Stimulated activated CD8-positive, alpha-beta memory T cell treated with anti-CD3 and anti-CD28 coated beads, Interleukin-12 subunit alpha, Interleukin-12 subunit beta, amount 100 ng/mL, for 4 hours (primary cell): ENCODE measurements at regions not wholly inside any gene's neighbourhood (a gene's known extent, or its start where the extent isn't known, plus 50 kb on each side); places are given as distances from the start of the nearest gene placed in this dataset.

ENCODE experiments used
- DNase-seq: peaks from one replicate; pipeline ENCODE4 v3.0.0-alpha.2; 2020; ENCODE audit warnings: low read depth

DNA sequence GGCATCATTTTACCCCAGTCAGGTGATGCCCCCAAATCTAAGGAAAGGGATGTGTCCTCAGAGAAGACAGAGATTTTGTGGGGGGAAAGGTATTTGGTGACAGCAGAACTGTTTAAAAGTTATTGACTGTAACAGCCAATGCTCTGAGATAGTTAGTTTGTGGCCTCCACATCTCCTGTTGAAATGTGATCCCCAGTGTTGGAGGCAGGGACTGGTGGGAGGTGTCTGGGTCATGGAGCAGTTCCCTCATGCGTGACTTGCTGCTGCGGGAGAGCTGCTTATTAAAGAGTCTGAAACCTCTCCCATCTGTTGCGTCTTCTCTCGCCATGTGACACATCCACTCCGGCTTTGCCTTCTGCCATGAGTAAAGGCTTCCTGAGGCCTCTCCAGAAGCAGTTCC, 282.8 kb upstream of the FOXQ1 start:
- DNase-seq: no peak

DNA sequence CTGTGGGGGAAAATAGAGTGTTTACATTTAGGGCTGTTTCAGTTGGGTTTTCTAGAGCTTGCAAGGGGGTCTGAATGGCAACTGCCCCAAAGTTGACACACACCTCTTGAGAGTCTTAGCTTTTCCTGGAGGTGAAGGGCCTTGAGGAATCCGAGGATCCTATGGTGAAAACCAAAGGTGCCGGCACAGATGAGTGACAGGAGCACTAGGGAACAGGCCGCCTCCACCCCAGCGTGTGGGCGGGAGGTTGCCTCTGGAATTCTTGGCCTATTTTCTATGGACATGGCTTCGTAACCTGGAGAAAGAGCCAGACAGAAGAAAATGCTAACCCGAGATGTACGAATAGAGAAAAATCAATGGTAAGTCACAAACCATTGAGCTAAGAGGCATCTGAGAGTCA, 283.2 kb upstream of the FOXQ1 start:
- no peak for DNase-seq

DNA sequence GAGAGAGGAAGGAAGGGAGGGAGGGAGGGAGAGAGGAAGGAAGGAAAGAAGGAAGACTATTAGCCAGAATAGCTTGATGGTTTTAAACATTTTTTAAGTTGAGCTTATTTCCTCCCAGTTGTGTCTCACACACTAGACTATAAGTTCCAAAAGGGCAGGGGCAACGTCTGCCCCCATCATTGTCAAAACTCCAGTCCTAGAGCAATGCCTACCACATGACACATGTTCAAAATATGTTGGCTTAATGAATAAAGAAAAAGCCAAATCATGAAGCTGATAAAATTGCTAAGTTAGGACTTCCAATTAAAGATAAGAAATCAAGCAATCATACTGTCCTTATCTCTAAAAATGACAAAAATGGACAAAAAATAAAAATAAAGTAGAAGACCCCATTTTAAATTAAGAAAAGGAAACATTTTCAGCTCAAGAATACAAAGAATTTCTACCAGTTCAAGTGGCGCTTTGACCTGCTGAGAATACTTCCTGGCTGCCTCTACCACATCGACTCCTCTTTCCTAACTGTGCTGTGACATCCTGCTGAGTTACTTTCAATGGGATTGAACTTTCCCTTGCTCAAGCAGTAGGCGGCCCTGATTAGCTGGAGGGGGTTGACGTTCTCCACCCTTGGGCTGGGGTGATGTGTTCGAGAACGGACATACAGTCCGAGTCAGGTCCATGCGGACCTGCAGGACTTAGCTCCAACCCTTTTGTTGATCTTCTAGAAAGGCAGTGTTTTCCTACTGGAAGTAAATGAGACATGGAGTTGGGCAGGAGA, 283.9 kb upstream of the FOXQ1 start:
- no peak for DNase-seq

DNA sequence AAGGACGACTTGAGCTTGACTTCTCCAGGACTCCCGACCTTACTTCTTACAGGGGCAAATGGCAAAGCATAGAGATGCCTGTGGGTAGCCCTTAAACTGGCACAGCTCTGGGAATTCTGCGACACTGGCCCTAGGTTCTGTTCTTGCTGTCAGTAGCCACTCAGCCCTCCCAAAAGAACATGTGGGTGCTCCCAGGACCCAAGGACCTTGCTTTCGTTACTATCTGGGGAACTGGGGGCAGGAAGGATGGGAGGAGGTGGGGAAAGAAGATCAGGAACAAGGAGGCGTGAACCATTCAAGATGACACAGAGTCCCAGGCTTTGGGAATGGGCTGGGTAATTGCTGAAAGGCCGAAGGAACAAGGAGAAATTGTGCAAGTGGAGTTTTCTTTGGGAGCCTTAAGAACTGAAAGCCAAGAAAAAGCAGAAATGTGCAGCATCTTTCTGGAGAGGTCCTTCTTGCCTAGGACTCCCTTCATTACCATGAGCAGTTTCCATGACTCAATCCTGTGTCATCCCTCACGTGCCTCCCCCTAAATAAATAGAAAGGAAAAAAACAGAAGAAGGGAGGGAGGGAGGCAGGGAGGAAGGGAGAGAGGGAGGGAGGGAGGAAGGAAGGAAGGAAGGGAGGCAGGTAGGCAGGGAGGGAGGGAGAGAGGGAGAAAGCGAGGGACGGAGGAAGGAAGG, 284.6 kb upstream of the FOXQ1 start:
- DNase-seq: no peak

DNA sequence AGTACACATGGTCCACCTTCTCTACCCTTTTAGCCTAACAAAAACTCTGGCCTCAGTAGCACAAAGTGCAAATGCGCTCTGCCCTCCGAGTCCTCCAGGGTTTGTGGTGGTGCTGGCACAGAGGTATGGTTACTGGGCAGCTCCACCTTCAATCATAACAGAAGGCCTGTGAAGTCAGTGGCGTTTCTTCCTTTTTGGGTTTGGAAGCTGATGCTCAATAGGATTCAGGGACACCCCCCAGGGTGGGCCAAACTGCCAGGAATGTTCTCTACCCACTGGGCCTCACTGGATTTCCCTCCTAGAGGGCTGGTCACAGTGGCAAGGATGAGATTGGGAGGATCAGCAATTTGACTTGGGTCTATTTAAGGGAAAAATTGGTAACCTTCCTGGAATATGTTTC, 286.1 kb upstream of the FOXQ1 start:
- DNase-seq: no peak

DNA sequence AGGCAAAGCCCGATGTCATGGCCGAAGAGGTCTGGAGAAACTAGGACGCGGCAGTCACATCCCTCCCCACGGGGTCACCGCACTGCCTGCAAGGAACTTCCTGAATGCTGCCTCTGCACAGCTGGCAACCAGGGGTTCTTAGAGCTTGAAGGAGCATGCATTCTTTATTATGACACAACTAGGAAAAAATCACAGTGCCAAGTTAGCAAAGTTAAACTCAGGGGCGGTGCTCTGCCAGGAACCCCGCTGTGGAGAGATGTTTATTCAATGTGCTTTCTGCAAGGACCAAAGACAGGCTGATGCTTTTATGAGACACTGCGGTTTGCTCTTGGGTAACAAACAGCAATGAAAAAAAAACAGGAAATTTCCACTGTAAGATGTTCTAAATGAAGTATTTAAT, 287.3 kb upstream of the FOXQ1 start:
- no peak for DNase-seq

DNA sequence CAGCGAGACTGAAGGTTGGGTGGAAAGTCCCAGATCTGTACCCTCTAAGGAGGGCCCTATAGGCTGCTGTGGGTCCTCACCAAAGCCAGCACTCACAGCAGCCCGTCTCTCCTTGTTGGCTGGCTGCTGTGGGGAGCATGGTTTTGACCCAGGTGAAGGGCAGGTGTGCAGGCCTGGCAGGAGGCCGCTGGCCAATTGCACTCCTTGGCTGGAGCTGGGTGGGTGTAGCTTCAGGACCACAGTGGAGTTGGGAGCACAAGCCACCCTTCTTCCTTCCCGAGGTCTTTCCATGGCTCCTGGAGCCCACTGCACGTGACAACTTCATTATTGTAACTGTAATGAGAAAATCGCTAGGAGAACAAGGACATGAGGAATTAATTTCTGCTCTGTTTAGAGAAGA, 287.7 kb upstream of the FOXQ1 start:
- DNase-seq: no peak

DNA sequence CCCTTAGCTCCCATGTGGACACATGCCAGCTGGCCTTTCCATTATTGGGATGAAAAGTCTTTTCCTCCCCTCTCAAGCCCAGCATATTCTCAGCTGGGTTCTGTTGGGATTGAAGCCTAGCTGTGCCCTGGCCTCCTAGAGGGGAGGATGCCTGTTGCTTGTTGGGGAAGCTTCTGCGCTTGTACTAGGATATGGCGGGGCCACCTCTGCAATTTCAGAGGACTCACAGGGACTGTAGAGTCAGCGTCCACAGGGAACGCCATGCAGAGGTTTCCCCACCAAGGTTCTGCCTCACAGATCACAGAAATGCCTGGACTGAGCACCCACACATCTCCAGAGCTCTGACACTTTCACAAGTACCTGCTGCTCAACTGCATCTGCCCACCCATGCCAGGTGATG, 288.7 kb upstream of the FOXQ1 start:
- DNase-seq: no peak

DNA sequence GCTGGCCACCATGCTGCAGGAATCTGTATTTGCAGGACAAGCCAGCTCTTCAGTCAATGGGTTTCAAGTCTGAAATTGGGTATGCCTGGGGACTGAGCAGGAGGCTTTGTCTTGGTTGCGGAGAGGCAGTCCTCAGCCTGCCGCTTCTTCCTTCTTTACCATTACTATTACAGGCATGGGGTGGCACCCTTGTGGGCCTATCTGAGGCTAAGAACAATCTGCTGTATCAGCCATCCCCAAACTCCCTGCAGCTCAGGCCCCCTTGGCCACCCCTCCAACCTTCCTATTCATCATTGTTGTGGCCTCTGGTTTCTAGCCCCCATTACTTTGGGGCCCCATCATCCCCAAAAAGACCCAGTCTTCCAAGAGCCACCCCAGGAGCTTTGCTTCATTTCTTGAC, 289.2 kb upstream of the FOXQ1 start:
- no peak for DNase-seq

DNA sequence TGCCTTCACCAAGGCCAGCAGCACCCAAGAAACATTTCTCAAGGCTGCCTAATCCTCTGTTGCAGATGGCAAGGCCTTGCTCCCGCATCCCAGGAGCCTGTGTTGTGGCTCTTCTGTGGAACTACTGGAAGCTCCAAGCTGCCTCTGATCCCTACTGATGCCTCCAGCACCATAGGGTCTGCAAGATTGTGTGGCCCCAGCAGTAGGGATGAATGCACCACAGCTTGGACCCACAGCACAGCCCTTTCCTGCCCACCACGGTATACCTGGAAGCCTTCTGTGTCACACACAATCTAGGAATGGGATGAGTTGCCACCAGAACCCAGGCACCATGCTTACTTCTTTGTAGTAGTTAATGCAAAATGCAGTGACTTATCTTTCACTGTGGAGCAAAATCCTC, 291.1 kb upstream of the FOXQ1 start:
- DNase-seq: no peak

DNA sequence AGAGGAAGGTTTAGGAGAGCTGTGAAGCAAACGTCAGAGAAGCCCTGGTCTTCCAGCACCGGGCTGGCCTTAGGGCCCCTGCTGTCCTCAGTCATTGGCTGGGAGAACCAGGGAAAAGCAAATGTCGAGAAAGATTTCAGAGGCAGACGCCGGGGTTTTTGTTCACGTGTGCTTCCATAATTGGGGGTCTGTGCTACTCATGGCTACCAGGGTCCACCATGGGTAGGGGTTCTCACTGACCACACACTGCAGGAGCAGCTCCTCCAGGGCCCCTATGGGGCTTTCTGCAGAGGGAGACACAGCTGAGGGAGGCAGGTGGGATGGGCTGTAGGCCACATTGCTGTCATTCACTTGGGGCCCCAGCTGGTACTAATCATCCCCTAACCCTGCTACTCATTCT, 291.8 kb upstream of the FOXQ1 start:
- no peak for DNase-seq

DNA sequence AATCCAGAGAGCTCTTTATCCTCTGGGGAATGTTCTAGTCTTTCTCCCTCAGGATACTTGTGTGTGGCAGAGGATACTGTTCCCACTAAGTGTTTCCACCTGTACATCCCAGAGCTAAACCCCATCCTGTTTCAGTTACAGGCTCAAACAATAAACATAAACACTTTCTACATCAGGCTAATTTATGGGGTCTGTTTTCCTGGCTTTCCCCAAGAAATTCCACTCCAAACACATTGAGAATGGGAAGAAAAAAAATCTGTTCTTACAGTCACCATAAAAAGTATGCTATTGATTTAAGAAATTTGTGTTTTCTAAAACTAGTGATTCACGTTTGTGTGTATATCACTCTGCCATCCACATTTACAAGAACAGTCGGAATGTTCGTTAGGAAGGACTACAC, 293.9 kb upstream of the FOXQ1 start:
- no peak for DNase-seq

DNA sequence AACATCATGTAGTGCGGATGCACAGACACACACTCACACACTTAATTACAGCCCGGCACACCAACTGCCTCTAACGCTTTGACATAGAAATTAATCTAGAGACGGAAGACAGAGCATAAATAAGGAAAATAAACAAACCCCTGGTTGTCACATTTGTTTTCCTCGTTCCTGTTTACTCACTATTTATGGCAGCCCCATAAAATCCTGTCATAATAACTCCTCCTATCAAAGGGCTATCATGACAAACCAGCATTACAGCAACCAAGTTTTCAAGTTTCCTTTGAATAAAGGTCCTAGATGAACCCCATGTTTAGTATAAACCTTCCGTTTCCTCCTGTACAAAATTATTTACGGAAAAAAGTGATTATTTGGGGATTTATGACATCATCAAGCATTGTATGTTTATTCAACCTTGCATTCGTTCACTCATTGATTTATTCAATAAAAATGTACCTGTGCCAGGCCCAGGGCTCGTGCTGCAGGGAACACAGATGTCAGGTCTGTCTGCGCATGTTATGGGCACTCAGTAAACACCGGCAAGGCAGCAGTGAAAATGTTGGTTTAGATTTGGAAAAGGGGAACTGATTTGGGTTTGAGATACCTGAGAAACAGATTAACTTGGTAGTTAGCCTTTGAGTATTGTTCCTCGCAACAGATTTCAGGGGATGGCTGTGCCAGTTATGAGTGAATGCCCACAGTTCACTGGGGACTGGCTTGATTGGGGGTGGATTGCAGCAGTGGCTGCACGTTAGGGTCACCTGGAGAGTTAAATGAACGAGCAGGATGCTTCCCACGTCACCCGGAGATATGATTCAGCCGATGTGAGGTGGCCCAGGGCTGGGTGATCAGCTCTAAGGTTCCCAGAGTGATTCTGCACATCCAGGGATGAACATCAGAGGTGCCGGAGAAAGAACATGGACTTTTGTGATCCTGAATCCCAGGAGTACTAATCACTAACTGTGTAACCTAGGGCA, 295.3 kb upstream of the FOXQ1 start:
- no peak for DNase-seq

DNA sequence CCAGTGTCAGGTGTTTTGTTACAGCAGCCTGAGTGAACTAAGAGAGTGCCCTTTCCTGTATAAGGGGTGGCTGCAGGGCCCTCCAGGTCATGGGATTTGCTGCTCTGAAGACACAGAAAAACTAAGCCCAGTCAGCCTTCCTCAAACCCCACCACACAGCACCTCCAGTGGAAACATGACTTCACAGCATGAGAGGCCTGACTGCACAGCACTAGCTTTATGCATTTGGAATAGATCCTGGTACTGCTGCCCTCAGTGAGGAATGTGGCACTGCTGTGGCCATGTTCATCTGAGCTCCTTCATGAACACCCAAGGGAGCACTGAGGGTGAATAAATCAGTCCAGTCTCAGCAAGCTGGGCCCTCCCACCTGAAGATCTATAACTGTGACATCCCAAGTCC, 296.1 kb upstream of the FOXQ1 start:
- no peak for DNase-seq

DNA sequence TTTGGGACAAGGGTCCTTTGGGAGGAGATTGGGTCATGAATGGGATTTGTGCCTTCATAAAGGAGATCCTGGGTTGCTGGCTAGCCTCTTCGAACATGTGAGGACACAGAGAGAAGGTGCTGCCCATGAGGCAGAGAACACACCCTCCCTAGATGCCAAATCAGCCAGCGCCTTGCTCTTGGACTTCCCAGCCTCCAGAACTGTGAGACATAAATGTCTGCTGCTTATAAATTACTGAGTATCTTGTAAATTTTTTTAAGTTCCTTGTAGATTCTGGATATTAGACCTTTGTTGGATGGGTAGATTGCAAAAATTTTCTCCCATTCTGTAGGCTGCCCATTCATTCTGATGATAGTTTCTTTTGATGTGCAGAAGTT, 297.5 kb upstream of the FOXQ1 start:
- DNase-seq: no peak

DNA sequence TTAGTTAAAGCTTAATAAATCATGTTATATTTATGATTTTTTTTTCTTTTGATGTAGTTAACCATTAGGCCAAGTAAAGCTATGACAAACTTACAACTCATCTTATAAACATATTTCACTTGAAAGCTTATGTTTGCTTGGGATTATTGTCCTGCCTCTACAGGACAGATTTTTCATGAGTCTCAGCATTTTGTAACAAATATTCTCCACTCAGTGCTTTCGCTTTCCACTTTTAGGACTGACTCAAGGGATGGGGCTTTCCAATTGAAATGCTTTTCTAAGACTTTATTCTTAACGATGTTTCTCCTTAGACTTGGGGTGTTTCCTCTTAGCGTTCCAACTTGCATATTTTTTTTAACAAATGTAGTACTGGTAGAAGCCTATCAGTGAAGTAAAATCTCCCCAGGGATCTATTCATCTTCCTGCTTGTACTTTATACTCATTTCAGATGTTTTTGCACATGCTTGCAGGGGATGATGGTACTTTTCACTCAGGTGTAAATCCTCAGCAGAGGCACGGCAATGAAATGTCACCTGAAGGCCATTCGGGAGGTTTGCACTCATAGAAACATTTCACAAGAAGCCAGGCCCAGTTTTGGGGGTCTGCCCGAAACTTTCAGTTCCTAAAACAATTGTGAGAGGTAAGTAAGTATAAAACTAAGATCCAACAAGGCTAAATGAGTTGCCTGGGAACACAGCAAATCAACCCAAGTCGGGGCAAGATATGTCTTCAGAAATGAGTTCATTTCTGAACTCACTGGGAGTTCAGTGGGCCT, 298.1 kb upstream of the FOXQ1 start:
- no peak for DNase-seq

DNA sequence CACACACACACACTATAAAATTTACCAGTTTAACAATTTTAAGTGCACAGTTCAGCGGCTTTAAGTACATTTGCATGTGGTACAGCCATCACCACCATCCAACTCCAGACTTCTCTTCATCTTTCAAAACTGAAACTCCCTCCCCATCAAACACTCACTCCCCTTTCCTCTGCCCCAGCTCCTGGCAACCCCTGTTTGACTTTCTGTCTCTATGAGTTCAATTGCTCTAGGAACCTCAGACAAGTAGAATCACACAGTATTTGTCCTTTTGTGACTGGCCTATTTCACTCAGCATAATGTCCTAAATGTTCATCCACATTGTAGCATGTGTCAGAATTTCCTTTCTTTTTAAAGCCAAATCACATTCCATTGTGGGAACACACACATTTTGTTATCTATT, 302.8 kb upstream of the FOXQ1 start:
- no peak for DNase-seq

DNA sequence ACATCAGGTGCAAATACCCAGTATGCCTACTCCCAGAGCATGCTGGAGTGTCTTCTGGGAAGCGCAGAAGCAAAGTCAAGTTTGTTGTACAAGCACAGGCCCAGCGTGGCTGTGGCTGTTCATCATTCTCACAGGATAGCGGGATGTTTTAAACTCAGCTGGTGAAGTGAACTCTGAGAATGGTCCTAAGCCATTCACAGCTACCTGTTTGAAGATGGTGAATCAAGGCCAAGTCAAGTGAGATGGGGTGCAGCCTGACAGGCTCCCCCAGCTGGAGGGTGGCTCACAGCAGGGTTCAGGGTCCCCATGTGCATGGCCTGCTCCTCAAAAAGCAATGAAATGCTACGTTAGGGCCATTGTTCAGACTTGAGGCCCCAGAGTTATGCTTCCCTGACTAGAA, 304.7 kb upstream of the FOXQ1 start:
- no peak for DNase-seq

DNA sequence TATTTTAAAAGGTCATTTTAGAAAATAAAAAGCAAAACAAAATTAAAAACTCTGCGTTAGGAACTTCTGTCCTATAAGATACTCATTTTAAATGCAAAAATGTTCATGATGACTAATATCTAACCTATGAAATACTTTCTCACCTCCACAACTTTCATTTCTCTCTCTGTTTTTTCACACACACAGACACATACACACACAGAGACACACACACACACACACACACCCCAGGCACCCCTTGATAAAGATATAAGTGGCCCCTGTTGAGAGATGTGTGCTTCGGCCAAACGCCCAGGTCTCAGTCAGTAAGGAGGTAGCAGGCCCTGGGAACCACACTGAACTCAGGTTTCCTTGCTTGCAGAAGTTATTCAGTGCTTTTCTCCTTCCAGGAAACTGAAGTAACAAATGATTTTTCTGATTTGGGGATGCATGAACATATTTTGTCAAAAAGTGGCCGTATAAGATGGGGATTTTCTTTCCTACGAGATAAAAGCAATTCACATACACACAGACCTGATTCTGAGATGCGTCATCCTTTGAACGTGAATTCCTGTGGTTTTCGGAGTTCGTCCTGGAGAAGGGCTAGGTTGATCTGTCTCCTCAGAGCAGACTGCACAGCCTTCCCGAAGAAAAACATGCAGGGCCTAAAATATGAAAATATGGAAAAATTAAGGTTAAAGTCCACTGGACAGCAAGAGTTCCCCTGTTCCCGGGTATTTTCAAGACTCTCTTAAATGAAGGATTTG, 306.8 kb upstream of the FOXQ1 start:
- no peak for DNase-seq

DNA sequence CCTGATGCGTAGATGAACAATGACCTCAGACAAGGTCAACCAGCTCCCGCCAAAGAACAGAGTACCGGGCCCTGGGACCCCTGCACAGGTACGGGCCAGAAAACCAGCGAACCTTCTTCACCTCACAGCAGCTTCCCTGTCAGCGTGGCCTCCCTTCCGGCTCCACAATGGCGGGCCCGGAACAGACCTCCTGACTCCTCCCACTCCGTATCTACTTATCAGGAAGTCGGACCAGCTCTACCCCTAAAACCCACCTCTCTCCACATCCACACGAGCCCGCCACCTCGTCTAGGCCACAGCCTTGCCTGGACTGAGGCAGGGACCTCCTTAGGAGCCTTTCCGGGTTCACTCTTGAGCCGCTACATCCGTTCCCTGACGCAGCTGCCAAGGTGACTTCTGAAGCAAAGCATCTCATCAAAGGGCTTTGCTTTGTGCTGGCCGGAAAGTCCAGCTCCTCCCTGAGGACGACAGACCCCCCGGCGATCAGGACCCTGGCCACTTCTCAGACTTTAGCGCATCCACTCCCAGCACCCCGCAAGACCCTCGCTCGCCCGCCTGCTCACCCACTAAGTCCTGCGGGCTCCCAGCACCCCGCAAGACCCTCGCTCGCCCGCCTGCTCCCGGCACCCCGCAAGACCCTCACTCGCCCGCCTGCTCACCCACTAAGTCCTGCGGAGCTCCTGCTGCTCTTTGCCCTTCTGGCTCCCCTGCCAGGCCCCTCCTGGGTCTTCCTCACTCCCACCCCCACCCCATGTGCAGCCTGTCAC, 308.3 kb upstream of the FOXQ1 start:
- DNase-seq: no peak

DNA sequence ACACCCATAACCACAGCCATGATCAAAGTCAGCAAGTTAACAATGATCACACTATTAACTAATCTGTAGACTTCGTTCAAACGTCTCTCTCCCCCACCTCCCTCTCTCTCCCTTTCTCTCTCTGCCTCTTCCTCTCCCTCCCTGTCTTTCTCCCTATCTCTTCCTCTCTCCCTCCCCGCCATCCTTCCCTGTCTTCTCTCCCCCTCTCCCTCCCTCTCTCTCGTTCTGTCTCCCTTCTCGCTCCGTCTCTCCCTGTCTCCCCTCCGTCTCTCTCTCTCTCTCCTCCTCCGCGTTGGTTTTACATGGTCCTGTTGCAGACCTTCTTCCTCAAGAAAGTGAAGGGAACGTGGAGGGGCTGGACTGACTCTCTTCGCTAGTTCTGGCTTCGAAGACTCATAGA, 308.9 kb upstream of the FOXQ1 start:
- DNase-seq: no peak
